CD14-positive monocyte (primary cell): ENCODE measurements at regions not wholly inside any gene's neighbourhood (a gene's known extent, or its start where the extent isn't known, plus 50 kb on each side); places are given as distances from the start of the nearest gene placed in this dataset.

Experiments used
- DNase-seq, 3 donors: peaks; one replicate each; pipeline ENCODE4 v3.0.0-alpha.2; 2011 to 2022
- H2AFZ ChIP-seq: 2 replicates; pipeline ENCODE4 v1.6.0; 2012; ENCODE audit warnings: mild to moderate bottlenecking, low read depth, low read length, inconsistent platforms; ENCODE audit not compliant: insufficient read depth, poor library complexity, severe bottlenecking
- H3K27ac ChIP-seq, 2 donors: 1 replicate in 1 of 2; 2 replicates in 1 of 2; pipeline ENCODE4 v1.5.1; 2012 to 2013; ENCODE audit warnings: low read length in 2 of 2, control low read depth in 1 of 2, inconsistent platforms in 1 of 2, low read depth in 1 of 2, mild to moderate bottlenecking in 1 of 2
- H3K27me3 ChIP-seq, 2 donors: one replicate each; pipeline versions ENCODE4 v1.6.0 to v1.6.1; 2011 to 2013; ENCODE audit warnings: low read length in 2 of 2; ENCODE audit not compliant: control insufficient read depth in 2 of 2, insufficient read depth in 2 of 2
- H3K36me3 ChIP-seq, 2 donors: replicated peaks in 1 of 2; 1 replicate in 1 of 2; 2 replicates in 1 of 2; pipeline versions ENCODE4 v1.5.1 to v1.6.1; 2012 to 2013; ENCODE audit warnings: low read length in 2 of 2, control low read depth in 1 of 2, inconsistent platforms in 1 of 2, mild to moderate bottlenecking in 1 of 2; ENCODE audit not compliant: insufficient read depth in 2 of 2, control insufficient read depth in 1 of 2
- H3K4me1 ChIP-seq, 2 donors: 1 replicate in 1 of 2; 2 replicates in 1 of 2; pipeline versions ENCODE4 v1.5.1 to v1.6.1; 2012 to 2013; ENCODE audit warnings: low read length in 2 of 2, control low read depth in 1 of 2, inconsistent platforms in 1 of 2, mild to moderate bottlenecking in 1 of 2, moderate library complexity in 1 of 2; ENCODE audit not compliant: insufficient read depth in 2 of 2, control insufficient read depth in 1 of 2
- H3K4me2 ChIP-seq: replicated peaks from 2 replicates; pipeline ENCODE3; 2012; ENCODE audit warnings: low read length, moderate library complexity, mild to moderate bottlenecking; ENCODE audit not compliant: poor library complexity, severe bottlenecking; ENCODE audit errors: extremely low read depth
- H3K4me3 ChIP-seq, 3 experiments: fragments of 200-600 bp in 1 of 3; sonication (generic) in 1 of 3; replicated peaks in 1 of 3; 1 replicate in 2 of 3; 2 replicates in 1 of 3; pipeline ENCODE4 v1.5.1; 2011 to 2013; ENCODE audit warnings: low read length in 3 of 3, mild to moderate bottlenecking in 3 of 3, control low read depth in 2 of 3, low read depth in 2 of 3, inconsistent platforms in 1 of 3, moderate library complexity in 1 of 3
- H3K79me2 ChIP-seq: 2 replicates; pipeline ENCODE4 v1.6.0; 2012; ENCODE audit warnings: mild to moderate bottlenecking, control low read depth, inconsistent platforms, low read length, moderate library complexity; ENCODE audit not compliant: insufficient read depth
- H3K9ac ChIP-seq: 2 replicates; pipeline ENCODE4 v1.6.0; 2017; ENCODE audit warnings: low read length, mild to moderate bottlenecking; ENCODE audit not compliant: insufficient read depth, poor library complexity, severe bottlenecking
- H3K9me3 ChIP-seq, 2 donors: replicated peaks in 1 of 2; 1 replicate in 1 of 2; 2 replicates in 1 of 2; pipeline versions ENCODE4 v1.5.1 to v1.6.1; 2012 to 2013; ENCODE audit warnings: low read length in 2 of 2, control low read depth in 1 of 2; ENCODE audit not compliant: control insufficient read depth in 1 of 2, insufficient read depth in 1 of 2
- H4K20me1 ChIP-seq: 2 replicates; pipeline ENCODE4 v1.6.0; 2012; ENCODE audit warnings: mild to moderate bottlenecking, low read length, control low read depth, moderate library complexity; ENCODE audit not compliant: insufficient read depth
- H3K27ac Mint-ChIP-seq, 7 donors: one replicate each; pipeline ENCODE4 v1.8.0; 2020; ENCODE audit warnings: mild to moderate bottlenecking in 7 of 7, mixed read lengths in 7 of 7, moderate library complexity in 6 of 7, inconsistent platforms in 2 of 7
- H3K27me3 Mint-ChIP-seq, 3 donors: one replicate each; pipeline ENCODE4 v1.8.0; 2021 to 2022; ENCODE audit warnings: low read depth in 3 of 3, mild to moderate bottlenecking in 3 of 3, mixed read lengths in 3 of 3, moderate library complexity in 3 of 3, inconsistent platforms in 1 of 3
- H3K36me3 Mint-ChIP-seq, 2 donors: one replicate each; pipeline ENCODE4 v1.8.0; 2020; ENCODE audit warnings: mixed read lengths in 2 of 2, inconsistent platforms in 1 of 2, mild to moderate bottlenecking in 1 of 2
- H3K4me1 Mint-ChIP-seq: one replicate; pipeline ENCODE4 v1.8.0; 2020; ENCODE audit warnings: mild to moderate bottlenecking, mixed read lengths
- H3K4me3 Mint-ChIP-seq, 2 donors: one replicate each; pipeline ENCODE4 v1.8.0; 2020; ENCODE audit warnings: mild to moderate bottlenecking in 2 of 2, mixed read lengths in 2 of 2, moderate library complexity in 1 of 2
- H3K9me3 Mint-ChIP-seq, 7 donors: one replicate each; pipeline ENCODE4 v1.8.0; 2020 to 2022; ENCODE audit warnings: mixed read lengths in 7 of 7, mild to moderate bottlenecking in 6 of 7, moderate library complexity in 6 of 7, inconsistent platforms in 2 of 7
- WGBS: methylation state at CpG from one replicate; pipeline ENCODE4 v1.1.5; 2013; ENCODE audit warnings: missing lambda C conversion rate; ENCODE audit not compliant: insufficient coverage; 5-methylcytosine and 5-hydroxymethylcytosine counted together
- intact Hi-C, 2 donors: fragments of 100-400 bp; cut with micrococcal nuclease; formaldehyde crosslinking; loops; one replicate each; pipeline versions ENCODE4 v1.15.0 to v1.15.1; 2023
- TF ChIP-seq, protein P1 (sequence below): fragments of 200-600 bp; IDR thresholded peaks from one replicate; pipeline ENCODE4 v1.8.0; 2022; ENCODE audit warnings: antibody characterized with exemption, mild to moderate bottlenecking

- Histone ChIP-seq H3K27ac (no peak overlapping the region), H3K4me2 (no peak overlapping the region), H3K79me2 (no peaks in the 10 kb centered on the region), H3K4me3 (no peak overlapping the region), H3K36me3 (no peaks in the 10 kb centered on the region), H3K27me3 (no peaks in the 10 kb centered on the region), H2AFZ (no peak overlapping the region), H3K9ac (no peak overlapping the region), H4K20me1 (no peaks in the 10 kb centered on the region), H3K9me3 (no peaks in the 10 kb centered on the region), H3K4me1 (no peaks in the 10 kb centered on the region)
- no peak for DNase-seq
- TF ChIP-seq, protein P1, sequence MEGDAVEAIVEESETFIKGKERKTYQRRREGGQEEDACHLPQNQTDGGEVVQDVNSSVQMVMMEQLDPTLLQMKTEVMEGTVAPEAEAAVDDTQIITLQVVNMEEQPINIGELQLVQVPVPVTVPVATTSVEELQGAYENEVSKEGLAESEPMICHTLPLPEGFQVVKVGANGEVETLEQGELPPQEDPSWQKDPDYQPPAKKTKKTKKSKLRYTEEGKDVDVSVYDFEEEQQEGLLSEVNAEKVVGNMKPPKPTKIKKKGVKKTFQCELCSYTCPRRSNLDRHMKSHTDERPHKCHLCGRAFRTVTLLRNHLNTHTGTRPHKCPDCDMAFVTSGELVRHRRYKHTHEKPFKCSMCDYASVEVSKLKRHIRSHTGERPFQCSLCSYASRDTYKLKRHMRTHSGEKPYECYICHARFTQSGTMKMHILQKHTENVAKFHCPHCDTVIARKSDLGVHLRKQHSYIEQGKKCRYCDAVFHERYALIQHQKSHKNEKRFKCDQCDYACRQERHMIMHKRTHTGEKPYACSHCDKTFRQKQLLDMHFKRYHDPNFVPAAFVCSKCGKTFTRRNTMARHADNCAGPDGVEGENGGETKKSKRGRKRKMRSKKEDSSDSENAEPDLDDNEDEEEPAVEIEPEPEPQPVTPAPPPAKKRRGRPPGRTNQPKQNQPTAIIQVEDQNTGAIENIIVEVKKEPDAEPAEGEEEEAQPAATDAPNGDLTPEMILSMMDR = no peak
- Mint-ChIP-seq H3K27me3 (peaks cover 0 to 2% (median 0%) of the 10 kb centered on the region in 3 donors), H3K9me3 (peaks cover 0 to 7% (median 0%) of the 10 kb centered on the region in 7 donors), H3K4me3 (no peak overlapping the region), H3K36me3 (no peaks in the 10 kb centered on the region), H3K4me1 (no peaks in the 10 kb centered on the region), H3K27ac (no peak overlapping the region)
- intact Hi-C loops = no loop called here
- no CpG with 5 or more reads among the region's 1 CpG for WGBS
Observed at GRCh38 chr18:42222557-42222956, 267.5 kb downstream of the PIK3C3 start.

GRCh38 chr18:42228581-42228980 lies 273.5 kb downstream of the PIK3C3 start:
- H3K9me3 Mint-ChIP-seq = peaks cover 0 to 1% (median 0%) of the 10 kb centered on the region in 7 donors

More at GRCh38 chr18:42228581-42228980, 273.5 kb downstream of the PIK3C3 start:
- H3K4me3 ChIP-seq = no peak overlapping the region
- TF ChIP-seq, protein P1 = no peak
- H3K27ac Mint-ChIP-seq = no peak overlapping the region
- no peaks in the 10 kb centered on the region for H3K4me1 ChIP-seq
- H3K36me3 ChIP-seq = no peaks in the 10 kb centered on the region
- no peak for DNase-seq
- H3K27ac ChIP-seq = no peak overlapping the region
- no peak overlapping the region for H3K4me3 Mint-ChIP-seq
- H3K79me2 ChIP-seq = no peaks in the 10 kb centered on the region
- no peaks in the 10 kb centered on the region for H3K27me3 ChIP-seq
- H2AFZ ChIP-seq = no peak overlapping the region
- intact Hi-C loops = no loop called here
- no peak overlapping the region for H3K4me2 ChIP-seq
- peaks cover 0 to 2% (median 2%) of the 10 kb centered on the region in 3 donors for H3K27me3 Mint-ChIP-seq
- no peaks in the 10 kb centered on the region for H4K20me1 ChIP-seq
- H3K9me3 ChIP-seq = no peaks in the 10 kb centered on the region
- no peaks in the 10 kb centered on the region for H3K4me1 Mint-ChIP-seq
- H3K9ac ChIP-seq = no peak overlapping the region
- WGBS = no CpG with 5 or more reads among the region's 1 CpG
- H3K36me3 Mint-ChIP-seq = no peaks in the 10 kb centered on the region
